ENCODE measurements at regions not wholly inside any gene's neighbourhood (a gene's known extent, or its start where the extent isn't known, plus 50 kb on each side); places are given as distances from the start of the nearest gene placed in this dataset.

DNA sequence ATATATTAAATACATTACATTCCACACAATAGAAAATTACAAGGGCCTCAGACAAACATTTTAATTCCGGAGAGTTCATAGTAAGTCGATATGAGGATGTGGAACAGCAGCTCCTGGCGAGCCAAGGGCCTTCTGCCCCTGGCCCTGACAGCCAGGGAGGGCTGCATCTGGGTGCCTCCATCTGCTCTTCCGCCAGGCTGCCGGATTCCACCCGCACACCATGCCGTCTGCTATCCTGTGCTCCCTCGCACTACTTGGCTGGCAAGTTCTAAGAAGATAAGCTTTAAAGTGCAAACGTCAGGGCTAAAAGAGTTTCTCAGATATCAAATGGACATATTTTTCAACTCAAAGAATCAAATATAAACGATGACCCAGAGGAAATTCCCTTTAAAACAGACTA, 656.3 kb upstream of the NOX3 start:
- no peak for TF ChIP-seq EZH2 (IDR thresholded peaks at IDR 0.05)
- TF ChIP-seq, protein P1, sequence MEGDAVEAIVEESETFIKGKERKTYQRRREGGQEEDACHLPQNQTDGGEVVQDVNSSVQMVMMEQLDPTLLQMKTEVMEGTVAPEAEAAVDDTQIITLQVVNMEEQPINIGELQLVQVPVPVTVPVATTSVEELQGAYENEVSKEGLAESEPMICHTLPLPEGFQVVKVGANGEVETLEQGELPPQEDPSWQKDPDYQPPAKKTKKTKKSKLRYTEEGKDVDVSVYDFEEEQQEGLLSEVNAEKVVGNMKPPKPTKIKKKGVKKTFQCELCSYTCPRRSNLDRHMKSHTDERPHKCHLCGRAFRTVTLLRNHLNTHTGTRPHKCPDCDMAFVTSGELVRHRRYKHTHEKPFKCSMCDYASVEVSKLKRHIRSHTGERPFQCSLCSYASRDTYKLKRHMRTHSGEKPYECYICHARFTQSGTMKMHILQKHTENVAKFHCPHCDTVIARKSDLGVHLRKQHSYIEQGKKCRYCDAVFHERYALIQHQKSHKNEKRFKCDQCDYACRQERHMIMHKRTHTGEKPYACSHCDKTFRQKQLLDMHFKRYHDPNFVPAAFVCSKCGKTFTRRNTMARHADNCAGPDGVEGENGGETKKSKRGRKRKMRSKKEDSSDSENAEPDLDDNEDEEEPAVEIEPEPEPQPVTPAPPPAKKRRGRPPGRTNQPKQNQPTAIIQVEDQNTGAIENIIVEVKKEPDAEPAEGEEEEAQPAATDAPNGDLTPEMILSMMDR (IDR thresholded peaks at IDR 0.05), result no peak

Data from neural progenitor cell (in vitro differentiated cells).